Tibial nerve (tissue), 4 donors: ENCODE measurements at regions not wholly inside any gene's neighbourhood (a gene's known extent, or its start where the extent isn't known, plus 50 kb on each side); places are given as distances from the start of the nearest gene placed in this dataset.

Source experiments
- CTCF ChIP-seq, 5 experiments: fragments of 200-600 bp in 3 of 5; fragments of 450-650 bp in 2 of 5; sonication (generic) in 3 of 5; IDR thresholded peaks; one replicate each; pipeline ENCODE4 v1.5.1; 2016 to 2019; ENCODE audit warnings: antibody characterized with exemption in 5 of 5, mild to moderate bottlenecking in 3 of 5, moderate library complexity in 2 of 5
- EP300 ChIP-seq, 2 donors: sonication (generic); formaldehyde crosslinking; IDR thresholded peaks; one replicate each; pipeline ENCODE4 v1.6.1; 2017; ENCODE audit warnings: antibody characterized with exemption in 2 of 2, mild to moderate bottlenecking in 1 of 2
- POLR2A ChIP-seq, 2 donors: fragments of 450-650 bp; IDR thresholded peaks; one replicate each; pipeline ENCODE4 v1.6.1; 2017; ENCODE audit warnings: antibody characterized with exemption in 2 of 2, mild to moderate bottlenecking in 2 of 2, moderate library complexity in 2 of 2

- no peak for TF ChIP-seq CTCF (IDR thresholded peaks at IDR 0.05)
- TF ChIP-seq POLR2A (IDR thresholded peaks at IDR 0.05), result no peak
- no peak for TF ChIP-seq EP300 (IDR thresholded peaks at IDR 0.05)
Observed at GRCh38 chr7:54084340-54084739, 457.8 kb upstream of the VSTM2A start.
